HL-60 (cell line): ENCODE measurements at regions not wholly inside any gene's neighbourhood (a gene's known extent, or its start where the extent isn't known, plus 50 kb on each side); places are given as distances from the start of the nearest gene placed in this dataset.

Experiments
- CTCF ChIP-seq: IDR thresholded peaks from one replicate; pipeline ENCODE4 v1.5.1; 2011; ENCODE audit warnings: low read length, control low read depth, inconsistent platforms; ENCODE audit not compliant: insufficient read depth
- GABPA ChIP-seq: IDR thresholded peaks from 2 replicates; pipeline ENCODE4 v1.6.1; 2012; ENCODE audit warnings: low read depth
- POLR2AphosphoS5 ChIP-seq: IDR thresholded peaks from 2 replicates; pipeline ENCODE4 v1.6.1; 2012; ENCODE audit warnings: low read depth
- REST ChIP-seq: IDR thresholded peaks from 2 replicates; pipeline ENCODE4 v1.6.1; 2012; ENCODE audit warnings: low read depth; ENCODE audit not compliant: insufficient replicate concordance
- SPI1 ChIP-seq: IDR thresholded peaks from 2 replicates; pipeline ENCODE4 v1.6.1; 2012; ENCODE audit warnings: low read depth, mild to moderate bottlenecking, borderline replicate concordance

- TF ChIP-seq CTCF, result no peak
- TF ChIP-seq GABPA, result no peak
- no peak for TF ChIP-seq POLR2AphosphoS5
- no peak for TF ChIP-seq REST
- no peak for TF ChIP-seq SPI1
Observed at GRCh38 chr6:103079867-103080266, 1686.4 kb downstream of the GRIK2 start.
